HG03439 (cell line): ENCODE measurements at regions not wholly inside any gene's neighbourhood (a gene's known extent, or its start where the extent isn't known, plus 50 kb on each side); places are given as distances from the start of the nearest gene placed in this dataset.

ENCODE experiments used
- ATAC-seq: cut with Tn5 transposase; IDR thresholded peaks from one replicate; pipeline ENCODE4 v1.9.1; 2021; ENCODE audit warnings: mild to moderate bottlenecking, moderate library complexity; ENCODE audit not compliant: unreplicated experiment

DNA sequence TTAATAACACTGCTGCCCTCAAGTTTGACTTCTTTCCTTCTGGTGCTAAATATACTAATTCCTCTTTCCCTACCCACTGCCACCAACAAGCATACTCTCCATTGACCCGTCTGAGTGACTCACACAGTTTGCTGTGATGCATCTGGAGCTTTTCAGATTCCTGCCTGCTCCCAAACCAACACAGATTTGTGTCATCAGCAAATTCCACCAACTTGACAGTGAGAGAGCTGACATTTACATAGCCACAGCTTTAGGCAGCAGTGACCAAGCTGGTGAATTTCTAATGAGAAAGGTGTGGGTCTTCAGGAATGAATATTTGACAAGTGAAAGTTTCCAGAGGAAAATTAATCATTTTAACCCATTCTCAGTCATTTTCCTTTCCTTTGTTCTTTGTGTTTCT lies 96.5 kb upstream of the PRICKLE2 start:
- ATAC-seq, result no peak

DNA sequence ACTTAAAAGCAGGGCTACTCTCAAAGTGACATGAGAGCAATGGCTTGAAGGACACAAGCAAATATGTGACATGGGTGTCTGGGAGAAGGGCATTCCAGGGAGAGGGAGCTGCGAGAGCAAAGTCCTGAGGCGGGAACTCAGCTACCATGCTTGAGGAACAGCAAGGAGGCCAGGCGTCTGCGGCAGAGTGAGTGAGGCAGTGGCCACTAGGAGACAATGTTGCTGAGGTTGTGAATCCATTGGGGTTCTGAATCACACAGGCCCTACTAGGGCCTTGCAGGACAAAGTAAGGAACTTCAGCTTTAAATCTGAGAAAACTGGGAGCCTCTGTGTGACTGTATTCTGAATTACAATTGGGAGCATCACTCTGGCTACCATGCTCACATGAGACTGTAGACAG lies 94.1 kb upstream of the PRICKLE2 start:
- ATAC-seq, result no peak

DNA sequence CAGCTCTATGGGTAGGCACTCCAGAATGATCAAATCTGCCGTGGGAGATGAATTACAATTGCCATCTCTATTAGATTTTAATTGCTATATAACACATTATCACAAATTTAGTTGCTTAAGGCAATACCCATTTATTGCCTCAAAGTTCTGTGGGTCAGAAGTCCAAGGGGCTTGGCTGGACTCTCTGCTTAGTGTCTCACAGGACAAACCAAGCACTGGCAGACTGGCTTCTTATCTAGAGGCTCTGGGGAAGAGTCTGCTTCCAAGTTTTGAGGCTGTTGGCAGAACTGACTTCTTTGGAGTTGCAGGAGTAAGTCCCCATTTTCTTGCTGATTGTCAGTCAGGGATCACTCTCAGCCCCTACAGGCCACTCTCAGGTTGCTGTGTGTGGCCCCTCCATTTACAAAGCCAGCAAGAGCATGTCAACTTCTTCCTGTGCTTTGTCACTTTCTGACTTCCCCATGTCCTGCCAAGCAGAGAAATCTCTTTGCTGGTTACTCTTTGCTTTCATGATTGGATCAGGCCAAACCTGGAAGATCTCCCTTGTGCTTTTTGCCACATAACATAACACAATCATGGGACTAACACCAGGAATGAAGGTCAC lies 93.5 kb upstream of the PRICKLE2 start:
- ATAC-seq, result no peak

DNA sequence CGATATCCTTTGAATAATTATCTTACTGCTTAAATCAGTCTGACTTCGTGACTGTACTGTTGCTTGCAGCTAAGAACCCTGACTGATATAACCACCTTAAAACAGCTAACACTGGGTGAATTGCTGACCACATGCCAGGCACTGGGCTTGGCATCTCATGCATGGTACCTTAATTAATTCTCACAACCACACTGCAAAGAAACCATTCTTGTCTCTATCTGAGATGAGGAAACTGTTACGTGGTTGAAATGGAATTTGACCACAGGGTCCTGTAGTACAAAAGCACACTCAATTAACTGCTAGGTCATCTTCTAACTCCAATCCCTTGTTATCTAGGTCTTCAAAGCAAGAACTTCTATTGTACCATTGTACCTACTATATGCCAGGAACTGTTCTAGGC lies 92.7 kb upstream of the PRICKLE2 start:
- ATAC-seq, result no peak

DNA sequence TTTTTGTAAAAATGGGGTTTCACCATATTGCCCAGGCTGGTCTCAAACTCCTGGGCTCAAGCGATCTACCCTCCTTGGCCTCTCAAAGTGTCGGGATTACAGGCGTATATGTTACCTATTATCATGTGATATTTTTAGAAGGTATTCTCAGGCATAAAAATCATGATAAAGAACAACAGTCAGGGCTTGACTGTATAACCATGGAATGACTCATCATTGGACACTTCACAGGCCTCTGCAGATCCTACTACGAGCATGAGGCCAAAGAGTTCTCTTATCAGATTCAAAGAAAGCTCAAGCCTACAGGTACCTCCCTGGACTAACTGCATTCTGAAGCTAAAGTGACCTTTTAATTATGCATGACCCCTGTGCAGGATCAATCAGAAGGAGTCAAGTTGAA lies 91.7 kb upstream of the PRICKLE2 start:
- ATAC-seq, result no peak

DNA sequence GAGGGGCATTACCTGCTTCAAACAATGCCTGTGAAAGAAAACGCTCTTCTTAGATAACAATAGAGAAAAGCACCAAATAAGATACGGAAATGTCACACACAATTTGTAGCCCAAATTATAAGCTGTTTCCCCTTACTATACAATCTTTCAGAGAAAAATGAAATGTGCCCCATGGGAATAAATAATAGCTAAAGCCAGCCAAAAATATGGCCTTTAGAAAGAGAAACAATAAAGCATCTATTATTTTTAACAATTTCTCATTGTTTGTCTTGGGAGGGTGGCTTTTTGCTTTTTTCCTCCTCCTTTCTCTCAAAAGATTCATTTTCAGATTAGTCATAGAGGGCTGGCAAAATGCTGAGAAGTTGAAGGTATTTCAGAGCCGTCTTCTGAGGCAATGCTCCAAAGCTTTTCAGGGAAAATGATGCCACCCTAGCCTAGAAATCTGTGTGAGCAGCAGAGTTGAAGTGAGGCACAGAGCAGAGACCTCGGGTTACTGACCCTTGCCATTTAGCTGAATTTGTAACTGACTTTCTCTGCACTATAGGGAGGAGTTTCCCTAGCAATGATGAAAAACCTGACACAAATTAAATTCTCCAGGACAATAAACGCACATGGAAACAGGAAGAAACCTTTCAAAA lies 86.3 kb upstream of the PRICKLE2 start:
- ATAC-seq, result no peak

DNA sequence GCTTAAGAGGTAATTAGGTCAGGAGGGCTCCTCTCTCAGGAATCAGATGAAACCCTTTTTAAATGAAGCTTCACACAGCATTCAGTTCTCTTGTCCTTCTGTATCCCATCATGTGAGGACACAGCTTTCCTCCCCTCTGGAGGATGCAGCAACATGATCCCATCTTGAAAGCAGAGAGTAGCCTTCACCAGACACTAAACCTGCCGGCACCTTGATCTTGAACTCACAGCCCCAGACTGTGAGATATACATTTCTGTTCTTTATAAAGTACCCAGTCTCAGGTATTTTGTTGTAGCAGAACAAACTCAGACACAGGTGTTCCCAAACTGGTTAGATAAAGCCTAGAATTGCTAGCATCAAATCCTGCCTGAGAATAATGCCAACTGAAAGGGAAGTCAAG lies 83.7 kb upstream of the PRICKLE2 start:
- ATAC-seq, result no peak

DNA sequence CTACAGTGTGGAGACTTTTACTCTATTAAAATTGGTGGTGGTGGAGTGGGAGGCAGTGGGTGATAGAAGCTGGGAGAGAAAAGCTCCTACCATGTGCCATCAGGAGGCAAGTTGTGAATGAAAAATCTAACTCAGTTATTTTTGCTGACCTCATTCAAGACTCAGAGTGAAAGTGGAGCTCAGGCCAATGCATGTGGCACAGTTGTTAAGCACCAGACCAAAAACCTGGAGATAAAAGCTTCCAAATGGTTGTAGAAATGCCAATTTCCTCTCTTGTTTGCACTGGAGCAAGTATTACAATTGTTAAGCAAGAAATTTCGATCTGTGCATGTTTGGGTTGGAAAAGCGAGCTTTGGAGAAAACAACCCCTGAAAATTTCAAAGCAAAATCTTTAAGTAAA lies 81.5 kb upstream of the PRICKLE2 start:
- no peak for ATAC-seq

DNA sequence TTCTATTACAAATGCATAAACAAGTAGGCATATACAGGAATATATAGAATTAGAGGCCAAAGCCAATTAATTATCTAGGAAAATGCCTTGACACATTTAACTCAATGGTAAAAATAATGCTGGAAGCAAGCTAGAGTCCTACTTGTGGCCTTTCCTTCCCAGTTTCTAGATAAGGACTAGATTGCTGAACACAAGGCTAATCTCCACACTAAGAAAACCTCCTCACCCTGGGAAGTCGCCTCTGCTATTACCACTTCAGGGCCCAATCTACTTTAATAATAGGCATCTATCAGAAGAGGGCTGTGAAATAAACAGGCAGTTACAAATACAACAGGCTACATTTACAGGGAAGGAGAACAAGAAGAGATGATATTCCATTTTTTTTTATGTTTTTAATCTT lies 80.5 kb upstream of the PRICKLE2 start:
- no peak for ATAC-seq

DNA sequence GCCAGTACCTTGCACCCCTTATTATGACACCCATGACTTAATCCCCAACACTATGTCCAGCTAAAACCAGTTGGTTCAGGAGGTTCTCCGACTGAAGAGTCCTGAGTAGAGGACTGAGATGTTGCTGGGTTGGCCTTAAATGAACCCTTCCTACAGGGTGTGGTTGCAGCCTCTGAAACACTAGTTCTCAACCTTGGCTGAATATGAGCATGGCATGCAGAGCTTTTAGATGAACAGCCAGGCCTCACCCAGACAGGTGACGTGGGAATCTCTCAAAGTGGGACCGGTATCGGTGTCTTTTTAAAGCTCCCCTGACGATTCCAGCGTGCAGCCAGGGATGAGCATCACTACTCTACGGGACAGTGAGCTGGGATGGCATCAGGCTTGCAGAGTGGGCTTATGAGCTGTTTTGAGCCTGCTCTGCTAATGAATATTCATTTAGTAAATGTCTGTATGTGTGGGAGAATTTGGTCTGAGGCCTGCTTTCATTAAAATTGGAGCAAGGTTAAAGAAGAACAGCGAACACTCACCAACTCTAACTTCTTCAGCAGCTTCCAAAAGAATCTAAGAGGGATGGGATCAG lies 79.7 kb upstream of the PRICKLE2 start:
- ATAC-seq, result no peak

DNA sequence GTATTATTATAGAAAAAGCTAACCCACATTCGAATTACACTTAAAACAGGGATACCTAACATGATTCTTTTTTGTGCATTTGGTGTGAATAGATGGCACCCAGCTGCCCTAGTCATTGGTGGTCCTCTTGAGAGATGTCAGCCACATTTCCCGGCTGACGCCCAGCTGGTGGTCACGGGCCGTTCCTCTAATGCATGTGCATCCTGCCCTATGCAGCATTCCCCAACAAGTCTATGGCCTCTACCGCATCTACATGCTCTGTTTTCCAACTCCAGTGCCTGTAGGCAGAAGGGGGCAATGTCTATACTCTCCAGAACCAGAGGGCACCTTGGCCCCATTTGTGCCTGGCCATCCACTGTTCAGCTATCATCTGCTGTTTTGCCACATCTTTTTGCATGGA lies 78.6 kb upstream of the PRICKLE2 start:
- ATAC-seq, result no peak

DNA sequence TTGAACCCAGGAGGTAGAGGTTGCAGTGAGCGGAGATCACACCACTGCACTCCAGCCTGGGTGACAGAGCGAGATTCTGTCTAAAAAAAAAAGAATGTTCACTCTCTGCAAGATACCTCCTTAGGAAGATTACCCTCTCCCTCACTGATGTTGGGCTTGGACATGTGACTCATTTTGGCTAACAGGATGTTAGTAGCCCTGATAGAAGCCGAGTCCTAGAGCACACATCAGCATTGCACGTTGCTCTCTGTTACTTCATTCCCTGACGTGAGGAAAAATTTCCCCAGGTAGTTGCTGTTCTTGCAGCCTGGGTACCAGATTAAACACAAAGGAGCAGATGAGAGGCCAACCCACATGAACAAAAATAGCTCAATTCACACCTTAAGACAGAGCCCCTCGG lies 78.1 kb upstream of the PRICKLE2 start:
- ATAC-seq, result no peak

DNA sequence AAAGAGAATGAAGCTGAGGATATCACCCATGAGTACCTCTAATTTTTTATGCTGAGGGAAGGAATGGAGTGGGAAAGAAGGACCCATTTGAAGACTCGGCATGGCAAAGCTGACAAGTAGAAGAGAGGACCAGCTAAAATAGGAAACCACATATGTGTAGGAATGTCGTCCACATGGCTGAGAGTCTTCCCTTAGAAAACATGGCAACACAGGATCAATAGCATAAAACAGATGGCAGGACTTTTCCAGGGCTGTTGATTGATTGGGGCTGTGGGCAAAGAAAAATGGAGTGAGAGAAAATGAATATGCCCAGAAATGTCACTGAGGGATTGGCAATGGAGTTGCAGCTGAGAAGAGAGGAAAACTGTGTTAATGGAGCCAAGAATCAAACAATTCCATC lies 76.2 kb upstream of the PRICKLE2 start:
- no peak for ATAC-seq

DNA sequence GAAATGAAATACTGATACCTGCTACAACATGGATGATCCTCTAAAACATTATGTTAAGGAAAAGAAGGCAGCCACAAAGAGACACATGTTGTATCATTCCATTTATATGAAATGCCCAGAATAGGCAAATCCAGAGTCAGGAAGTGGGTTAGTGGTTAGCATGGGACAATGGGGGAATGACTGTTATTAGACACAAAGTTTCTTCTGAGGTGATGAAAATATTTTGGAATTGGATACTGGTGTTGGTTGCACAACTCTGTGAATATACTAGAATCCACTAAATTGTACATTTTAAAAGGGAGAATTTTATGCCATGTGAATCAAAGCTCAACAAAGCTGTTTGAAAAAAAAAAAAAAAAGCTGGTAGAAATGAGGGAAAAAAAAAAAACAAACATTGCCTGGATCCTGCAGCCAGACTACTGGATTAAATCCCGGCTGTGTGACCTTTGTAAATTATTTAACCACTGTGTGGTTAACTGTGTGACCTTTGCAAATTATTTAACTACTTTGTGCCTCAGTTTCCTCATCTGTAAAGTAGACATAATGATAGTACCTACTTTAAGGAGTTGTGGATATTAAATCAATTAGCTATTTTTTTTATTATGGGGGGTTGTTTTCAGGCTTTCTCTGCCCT lies 75.6 kb upstream of the PRICKLE2 start:
- ATAC-seq, result no peak

DNA sequence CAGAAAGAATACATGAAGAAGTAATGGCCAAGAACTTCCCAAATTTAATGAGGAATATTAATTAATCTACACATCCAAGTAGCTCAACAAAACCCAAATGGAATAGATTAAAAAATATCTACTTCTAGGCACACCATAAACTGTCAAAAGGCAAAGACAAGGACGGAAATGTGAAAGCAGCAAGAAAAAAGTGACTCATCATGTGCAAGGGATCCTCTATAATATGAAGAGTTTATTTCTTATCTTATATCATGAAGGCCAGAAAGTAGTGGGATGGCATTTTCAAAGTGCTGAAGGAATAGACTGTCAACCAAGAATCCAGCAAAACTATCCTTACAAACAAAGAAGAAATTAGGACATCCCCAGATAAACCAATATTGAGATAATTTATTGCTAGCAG lies 73.9 kb upstream of the PRICKLE2 start:
- ATAC-seq, result no peak

DNA sequence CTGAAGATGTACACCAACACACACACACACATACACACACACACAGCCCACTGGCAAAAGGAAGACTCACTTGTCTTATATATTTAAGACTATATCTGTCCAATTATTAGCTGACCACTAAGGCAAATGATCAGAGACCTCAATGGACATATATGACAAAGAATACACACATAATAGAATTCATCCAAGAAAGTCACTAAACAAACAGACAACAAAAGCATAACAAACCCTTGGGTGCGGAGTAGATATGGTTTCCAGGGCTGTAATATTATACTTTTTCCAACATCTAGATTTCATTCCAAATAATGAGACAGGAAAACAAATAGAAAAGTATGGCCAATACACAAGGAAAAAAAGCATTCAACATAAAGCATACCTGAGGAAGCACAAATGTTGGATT lies 72.3 kb upstream of the PRICKLE2 start:
- ATAC-seq, result no peak

DNA sequence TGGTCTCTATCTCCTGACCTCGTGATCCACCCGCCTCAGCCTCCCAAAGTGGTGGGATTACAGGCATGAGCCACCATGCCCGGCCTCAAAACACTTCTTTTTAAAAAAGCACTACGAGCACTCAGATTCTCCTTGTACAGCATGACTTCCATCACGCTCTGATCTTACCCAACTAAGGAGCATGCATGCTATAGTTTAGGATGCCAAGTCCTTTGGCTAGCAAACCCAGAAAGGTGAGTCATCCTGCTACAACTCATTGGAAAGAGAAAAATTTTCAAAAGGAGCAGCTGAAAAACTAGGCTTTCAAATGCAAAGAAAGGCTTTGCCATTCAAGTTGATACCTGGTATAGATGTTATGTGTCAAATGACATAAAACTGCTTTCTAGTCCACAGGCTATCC lies 70.3 kb upstream of the PRICKLE2 start:
- ATAC-seq, result no peak

DNA sequence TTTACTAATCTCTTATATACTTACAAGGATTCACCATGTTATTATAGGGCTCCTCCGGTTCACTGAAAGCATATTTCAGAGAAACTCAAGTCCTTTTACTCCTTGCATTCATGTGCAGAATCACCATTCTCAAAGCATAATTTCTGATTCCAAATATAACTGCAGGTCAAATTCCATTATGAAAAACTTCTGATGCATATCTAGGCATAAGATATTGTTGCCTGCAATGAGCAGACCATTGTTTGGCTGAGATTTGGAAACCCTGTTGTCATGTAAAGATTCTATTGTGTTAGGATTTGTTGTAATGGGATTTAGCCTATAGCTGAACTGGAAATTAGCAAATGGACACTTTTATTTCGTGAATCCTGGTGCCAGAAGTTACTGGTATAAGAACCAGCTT lies 69.5 kb upstream of the PRICKLE2 start:
- ATAC-seq, result no peak

DNA sequence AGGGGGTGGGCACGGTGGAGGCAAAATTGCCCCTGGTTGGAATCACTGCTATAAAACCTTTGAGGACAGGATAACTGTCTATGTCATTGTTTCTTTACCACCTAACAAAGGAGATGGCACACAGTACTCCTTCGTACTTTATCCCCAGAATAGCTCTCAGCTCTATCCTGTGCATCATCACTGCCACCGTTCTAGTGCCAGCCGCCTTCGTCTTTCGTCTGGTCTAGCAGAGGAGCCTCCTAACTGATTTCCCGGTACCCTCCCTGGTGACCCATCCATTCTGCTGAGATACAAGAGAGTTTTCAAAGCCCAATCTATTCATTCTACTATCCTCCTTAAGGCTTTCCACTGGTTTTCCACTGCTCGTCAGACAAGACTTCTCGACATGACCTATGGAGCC lies 67.9 kb upstream of the PRICKLE2 start:
- ATAC-seq, result no peak

DNA sequence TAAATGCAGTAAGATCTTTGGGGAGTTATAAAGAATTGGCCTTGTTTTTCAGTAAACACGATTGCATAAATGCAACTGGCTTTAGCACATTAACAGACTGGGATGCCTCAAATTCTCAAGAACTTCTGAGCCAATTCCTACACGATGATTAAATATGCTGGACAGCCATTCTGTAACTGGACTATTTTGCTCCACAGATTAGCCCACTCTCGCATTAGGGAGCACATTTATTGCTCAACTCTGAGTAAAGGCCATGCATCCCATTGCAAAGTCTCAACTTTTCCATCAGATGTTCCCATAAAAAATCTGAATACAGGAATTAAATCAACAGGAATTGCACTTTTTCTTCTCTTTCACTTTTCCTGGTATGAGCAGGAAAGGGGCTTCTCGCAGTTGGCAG lies 66.7 kb upstream of the PRICKLE2 start:
- ATAC-seq, result no peak

DNA sequence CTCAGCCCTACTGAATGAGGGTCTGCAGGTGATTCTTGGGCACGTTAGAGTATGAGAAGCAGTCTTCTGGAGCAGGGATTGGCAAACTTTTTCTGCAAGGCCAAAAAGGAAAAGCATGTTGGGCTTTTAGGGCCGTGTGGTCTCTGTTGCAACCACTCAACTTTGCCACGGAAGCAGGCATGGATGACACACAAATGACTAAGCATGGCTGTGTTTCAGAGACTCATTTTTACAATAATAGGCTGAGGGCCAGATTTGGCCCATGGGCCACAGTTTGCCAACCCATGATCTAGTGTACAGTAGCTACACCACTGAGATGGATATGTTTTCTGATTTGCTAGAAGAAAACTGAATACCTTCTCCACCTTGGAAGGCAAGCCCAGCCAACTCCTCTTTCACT lies 66.1 kb upstream of the PRICKLE2 start:
- no peak for ATAC-seq

DNA sequence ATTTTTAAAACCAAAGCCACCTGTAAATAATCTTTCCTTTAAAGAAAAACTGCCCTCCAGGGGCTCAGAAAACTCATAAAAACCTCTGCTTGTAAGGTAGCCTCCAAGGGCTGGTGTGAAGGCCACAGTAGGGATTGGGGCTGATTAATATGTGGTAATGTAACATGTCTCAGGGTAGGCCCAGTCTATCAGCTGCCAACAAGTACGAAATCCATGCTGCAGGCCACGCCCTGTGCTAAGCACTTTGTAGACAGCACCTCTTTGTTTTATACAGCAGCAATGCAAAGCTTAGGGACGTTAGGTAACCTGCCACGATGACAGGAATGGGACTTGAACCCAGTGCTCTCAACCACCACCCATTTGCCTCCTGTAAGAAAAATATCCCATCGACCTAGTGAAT lies 65.6 kb upstream of the PRICKLE2 start:
- no peak for ATAC-seq
